DOHH2 (cell line): ENCODE measurements at regions not wholly inside any gene's neighbourhood (a gene's known extent, or its start where the extent isn't known, plus 50 kb on each side); places are given as distances from the start of the nearest gene placed in this dataset.
A peak's percentile ranks its signal among the peaks of the same experiment; 100 is the strongest.

Experiments
- H3F3A ChIP-seq: fragments of 200-600 bp; sonication (generic), shearing (Covaris generic); 2 replicates; pipeline ENCODE4 v1.6.0; 2016; ENCODE audit warnings: antibody characterized with exemption, mild to moderate bottlenecking; ENCODE audit not compliant: control insufficient read depth, insufficient read depth
- H3K27ac ChIP-seq: fragments of 200-600 bp; sonication (generic); 2 replicates; pipeline ENCODE4 v1.5.1; 2014; ENCODE audit warnings: low read depth, mild to moderate bottlenecking, low read length, moderate library complexity
- H3K27me3 ChIP-seq: fragments of 200-600 bp; sonication (generic); 2 replicates; pipeline ENCODE4 v1.6.1; 2014; ENCODE audit warnings: mild to moderate bottlenecking, low read length, mixed read lengths; ENCODE audit not compliant: control insufficient read depth
- H3K36me3 ChIP-seq: fragments of 200-600 bp; sonication (generic); 2 replicates; pipeline ENCODE4 v1.6.1; 2014; ENCODE audit warnings: mild to moderate bottlenecking, low read length, moderate library complexity, mixed read lengths; ENCODE audit not compliant: control insufficient read depth
- H3K4me1 ChIP-seq: fragments of 200-600 bp; sonication (generic); 2 replicates; pipeline ENCODE4 v1.6.1; 2014; ENCODE audit warnings: mild to moderate bottlenecking, low read length, mixed read lengths; ENCODE audit not compliant: control insufficient read depth
- H3K4me2 ChIP-seq: fragments of 200-600 bp; sonication (generic); 2 replicates; pipeline ENCODE4 v1.6.0; 2014; ENCODE audit warnings: mild to moderate bottlenecking, low read length, moderate library complexity
- H3K4me3 ChIP-seq: fragments of 200-600 bp; sonication (generic); 2 replicates; pipeline ENCODE4 v1.5.1; 2014; ENCODE audit warnings: mild to moderate bottlenecking, low read length, mixed read lengths
- H3K79me2 ChIP-seq: fragments of 200-600 bp; sonication (generic); 2 replicates; pipeline ENCODE4 v1.6.1; 2014; ENCODE audit warnings: mild to moderate bottlenecking, low read length, mixed read lengths; ENCODE audit not compliant: control insufficient read depth
- H3K9me2 ChIP-seq: fragments of 200-600 bp; sonication (generic); replicated peaks from 2 replicates; pipeline ENCODE4 v1.6.1; 2014; ENCODE audit warnings: mild to moderate bottlenecking, low read length, mixed read lengths; ENCODE audit not compliant: control insufficient read depth
- H3K9me3 ChIP-seq: fragments of 200-600 bp; sonication (generic); 2 replicates; pipeline ENCODE4 v1.6.1; 2014; ENCODE audit warnings: antibody characterized with exemption, low read length, mixed read lengths; ENCODE audit not compliant: control insufficient read depth, insufficient read depth
- H4K20me1 ChIP-seq: fragments of 200-600 bp; sonication (generic); 2 replicates; pipeline ENCODE4 v1.6.0; 2014; ENCODE audit warnings: low read depth, mild to moderate bottlenecking, antibody characterized with exemption, low read length, moderate library complexity; ENCODE audit not compliant: control insufficient read depth, insufficient read depth
- CTCF ChIP-seq: fragments of 200-600 bp; sonication (generic); IDR thresholded peaks from one replicate; pipeline ENCODE4 v1.5.1; 2014; ENCODE audit warnings: antibody characterized with exemption, mild to moderate bottlenecking, low read depth, low read length; ENCODE audit not compliant: poor library complexity, severe bottlenecking
- EZH2phosphoT487 ChIP-seq: fragments of 200-600 bp; sonication (generic); IDR thresholded peaks from 2 replicates; pipeline ENCODE4 v1.6.1; 2017; ENCODE audit warnings: borderline replicate concordance, mild to moderate bottlenecking, antibody characterized with exemption, low read length, moderate library complexity, mixed read lengths

- Histone ChIP-seq H3K36me3 (no peaks in the 10 kb centered on the region), H3K4me2 (no peak overlapping the region)
- TF ChIP-seq EZH2phosphoT487, result no peak
- TF ChIP-seq CTCF, result peak; percentile 48
These were observed 70.4 kb upstream of the SNX2 start for GRCh38 chr5:122704247-122705036.

GRCh38 chr5:122705851-122706250 lies 69.0 kb upstream of the SNX2 start:
- Histone ChIP-seq H3K27ac (no peak overlapping the region), H3K4me1 (no peaks in the 10 kb centered on the region), H3K4me3 (no peak overlapping the region), H3K79me2 (no peaks in the 10 kb centered on the region), H3F3A (no peaks in the 10 kb centered on the region), H3K9me3 (no peaks in the 10 kb centered on the region), H4K20me1 (no peaks in the 10 kb centered on the region), H3K9me2 (no peaks in the 10 kb centered on the region), H3K4me2 (no peak overlapping the region), H3K27me3 (0 out of 2 replicates have a peak, but pooled peaks cover 3% of the 10 kb centered on the region), H3K36me3 (no peaks in the 10 kb centered on the region)
- no peak for TF ChIP-seq EZH2phosphoT487
- TF ChIP-seq CTCF, result no peak

More at GRCh38 chr5:122704247-122705036, 70.4 kb upstream of the SNX2 start:
- H3K27ac ChIP-seq, result no peak overlapping the region
- H3K27me3 ChIP-seq, result 0 out of 2 replicates have a peak, but pooled peaks cover 3% of the 10 kb centered on the region
- no peaks in the 10 kb centered on the region for H3K9me3 ChIP-seq
- no peaks in the 10 kb centered on the region for H3K4me1 ChIP-seq
- H3K4me3 ChIP-seq, result no peak overlapping the region
- no peaks in the 10 kb centered on the region for H3K9me2 ChIP-seq
- no peaks in the 10 kb centered on the region for H3F3A ChIP-seq
- H4K20me1 ChIP-seq, result no peaks in the 10 kb centered on the region
- no peaks in the 10 kb centered on the region for H3K79me2 ChIP-seq

- 0 out of 2 replicates have a peak, but pooled peaks cover 3% of the 10 kb centered on the region for H3K27me3 ChIP-seq
- H3K79me2 ChIP-seq, result no peaks in the 10 kb centered on the region
- H3K4me1 ChIP-seq, result no peaks in the 10 kb centered on the region
- TF ChIP-seq CTCF, result no peak
- no peak for TF ChIP-seq EZH2phosphoT487
- H3K27ac ChIP-seq, result no peak overlapping the region
- H4K20me1 ChIP-seq, result no peaks in the 10 kb centered on the region
- no peak overlapping the region for H3K4me3 ChIP-seq
- no peaks in the 10 kb centered on the region for H3K9me2 ChIP-seq
- H3F3A ChIP-seq, result no peaks in the 10 kb centered on the region
- H3K4me2 ChIP-seq, result no peak overlapping the region
- H3K9me3 ChIP-seq, result no peaks in the 10 kb centered on the region
- H3K36me3 ChIP-seq, result no peaks in the 10 kb centered on the region
These were observed 67.1 kb upstream of the SNX2 start for GRCh38 chr5:122707796-122708195.
